Gastroesophageal sphincter (tissue), 3 donors: ENCODE measurements at regions not wholly inside any gene's neighbourhood (a gene's known extent, or its start where the extent isn't known, plus 50 kb on each side); places are given as distances from the start of the nearest gene placed in this dataset.

Experiments
- EP300 ChIP-seq: sonication (generic); formaldehyde crosslinking; IDR thresholded peaks from one replicate; pipeline ENCODE4 v1.6.1; 2017; ENCODE audit warnings: antibody characterized with exemption, mild to moderate bottlenecking
- POLR2A ChIP-seq, 2 donors: fragments of 450-650 bp; IDR thresholded peaks; one replicate each; pipeline ENCODE4 v1.6.1; 2017; ENCODE audit warnings: antibody characterized with exemption in 2 of 2, mild to moderate bottlenecking in 2 of 2, moderate library complexity in 1 of 2
- POLR2AphosphoS5 ChIP-seq: sonication (generic); formaldehyde crosslinking; IDR thresholded peaks from one replicate; pipeline ENCODE4 v1.6.1; 2017; ENCODE audit warnings: antibody characterized with exemption
- TF ChIP-seq, protein P1 (sequence below), 4 experiments: fragments of 200-600 bp in 2 of 4; fragments of 450-650 bp in 2 of 4; sonication (generic) in 1 of 4; IDR thresholded peaks; one replicate each; pipeline ENCODE4 v1.5.1; 2017 to 2019; ENCODE audit warnings: antibody characterized with exemption in 4 of 4, mild to moderate bottlenecking in 2 of 4, moderate library complexity in 2 of 4

DNA sequence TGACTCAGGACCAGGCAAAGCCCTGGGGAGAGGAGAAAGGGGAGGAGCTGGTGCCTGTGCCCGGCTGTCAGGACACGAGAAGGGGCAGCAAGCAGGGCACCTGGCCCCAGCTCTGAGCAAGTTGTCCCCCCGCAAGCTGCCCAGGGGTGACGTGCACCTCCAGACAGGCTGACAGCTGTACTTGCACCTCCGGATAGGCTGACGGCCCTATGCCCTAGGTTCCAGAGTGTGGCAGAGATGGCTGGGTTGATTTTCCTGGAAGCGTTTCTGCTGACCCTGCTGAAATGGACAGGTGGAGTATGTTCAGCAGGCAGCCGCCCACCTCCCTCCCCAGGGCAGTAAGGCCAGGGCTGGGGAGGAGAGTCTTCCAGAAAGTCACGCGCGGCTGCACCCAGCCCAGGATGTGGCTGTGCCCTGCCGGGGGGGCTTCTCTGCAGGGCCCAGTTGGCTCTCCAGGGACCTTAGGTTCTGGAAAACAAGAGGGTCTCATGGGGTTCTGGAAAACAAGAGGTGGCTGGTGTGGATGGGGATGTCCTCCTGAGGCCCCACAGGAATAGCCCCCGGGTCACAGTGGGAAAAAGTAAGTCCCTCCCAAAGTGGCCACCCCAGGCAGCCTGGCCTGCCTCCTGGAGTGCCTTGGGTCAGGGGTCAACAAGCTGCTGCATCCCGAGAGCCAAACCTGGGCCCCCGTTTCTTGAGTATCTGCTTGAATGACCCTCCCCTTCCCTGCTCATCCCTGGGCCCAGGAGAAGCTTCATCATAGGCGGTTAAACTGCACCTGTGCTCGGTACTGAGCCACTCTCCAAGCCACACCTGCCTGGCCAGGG, 71.4 kb upstream of the OTOS start:
- TF ChIP-seq POLR2A (IDR thresholded peaks at IDR 0.05) (no peak), EP300 (no peak), POLR2AphosphoS5 (no peak)
- TF ChIP-seq, protein P1, sequence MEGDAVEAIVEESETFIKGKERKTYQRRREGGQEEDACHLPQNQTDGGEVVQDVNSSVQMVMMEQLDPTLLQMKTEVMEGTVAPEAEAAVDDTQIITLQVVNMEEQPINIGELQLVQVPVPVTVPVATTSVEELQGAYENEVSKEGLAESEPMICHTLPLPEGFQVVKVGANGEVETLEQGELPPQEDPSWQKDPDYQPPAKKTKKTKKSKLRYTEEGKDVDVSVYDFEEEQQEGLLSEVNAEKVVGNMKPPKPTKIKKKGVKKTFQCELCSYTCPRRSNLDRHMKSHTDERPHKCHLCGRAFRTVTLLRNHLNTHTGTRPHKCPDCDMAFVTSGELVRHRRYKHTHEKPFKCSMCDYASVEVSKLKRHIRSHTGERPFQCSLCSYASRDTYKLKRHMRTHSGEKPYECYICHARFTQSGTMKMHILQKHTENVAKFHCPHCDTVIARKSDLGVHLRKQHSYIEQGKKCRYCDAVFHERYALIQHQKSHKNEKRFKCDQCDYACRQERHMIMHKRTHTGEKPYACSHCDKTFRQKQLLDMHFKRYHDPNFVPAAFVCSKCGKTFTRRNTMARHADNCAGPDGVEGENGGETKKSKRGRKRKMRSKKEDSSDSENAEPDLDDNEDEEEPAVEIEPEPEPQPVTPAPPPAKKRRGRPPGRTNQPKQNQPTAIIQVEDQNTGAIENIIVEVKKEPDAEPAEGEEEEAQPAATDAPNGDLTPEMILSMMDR (IDR thresholded peaks at IDR 0.05): no peak
